Endodermal cell (in vitro differentiated cells): ENCODE measurements at regions not wholly inside any gene's neighbourhood (a gene's known extent, or its start where the extent isn't known, plus 50 kb on each side); places are given as distances from the start of the nearest gene placed in this dataset.
A peak's percentile ranks its signal among the peaks of the same experiment; 100 is the strongest.
"Not testable (repeated sequence)": the region's sequence is repeated elsewhere in the genome, so short reads cannot be mapped to it uniquely, and the experiment has no call there.

Experiments used
- DNase-seq: peaks from one replicate; pipeline ENCODE4 v3.0.0-alpha.2; 2017
- H3K27ac ChIP-seq: 2 replicates; pipeline ENCODE4 v1.5.1; 2013; ENCODE audit warnings: mild to moderate bottlenecking, low read depth, low read length, moderate library complexity
- H3K27me3 ChIP-seq: 2 replicates; pipeline ENCODE4 v1.6.1; 2013; ENCODE audit warnings: mild to moderate bottlenecking, low read length, moderate library complexity; ENCODE audit not compliant: insufficient read depth, control insufficient read depth, poor library complexity, severe bottlenecking
- H3K36me3 ChIP-seq: 2 replicates; pipeline ENCODE4 v1.7.0; 2013; ENCODE audit warnings: mild to moderate bottlenecking, low read length, moderate library complexity; ENCODE audit not compliant: control insufficient read depth, insufficient read depth
- H3K4me1 ChIP-seq: one replicate; pipeline ENCODE4 v1.7.0; 2013; ENCODE audit warnings: low read length; ENCODE audit not compliant: control insufficient read depth, insufficient read depth
- H3K4me3 ChIP-seq: 2 replicates; pipeline ENCODE4 v1.5.1; 2013; ENCODE audit warnings: mild to moderate bottlenecking, low read length, moderate library complexity
- H3K9ac ChIP-seq: 2 replicates; pipeline ENCODE4 v1.6.1; 2013; ENCODE audit warnings: mild to moderate bottlenecking, low read length, moderate library complexity; ENCODE audit not compliant: poor library complexity, severe bottlenecking; ENCODE audit errors: extremely low read depth
- H3K9me3 ChIP-seq: 2 replicates; pipeline ENCODE4 v1.6.1; 2013; ENCODE audit warnings: mild to moderate bottlenecking, low read length, moderate library complexity; ENCODE audit not compliant: control insufficient read depth
- H3K27ac Mint-ChIP-seq: 2 replicates; pipeline ENCODE4 v1.8.0; 2020; ENCODE audit warnings: mixed read lengths
- H3K27me3 Mint-ChIP-seq: 2 replicates; pipeline ENCODE4 v1.8.0; 2021; ENCODE audit warnings: mild to moderate bottlenecking, mixed read lengths; ENCODE audit not compliant: insufficient read depth
- H3K36me3 Mint-ChIP-seq: 2 replicates; pipeline ENCODE4 v1.8.0; 2020; ENCODE audit warnings: low read depth, mixed read lengths
- H3K4me1 Mint-ChIP-seq: 2 replicates; pipeline ENCODE4 v1.8.0; 2020; ENCODE audit warnings: mixed read lengths
- H3K4me3 Mint-ChIP-seq: 2 replicates; pipeline ENCODE4 v1.8.0; 2020; ENCODE audit warnings: mild to moderate bottlenecking, moderate library complexity, mixed read lengths
- H3K9me3 Mint-ChIP-seq: 2 replicates; pipeline ENCODE4 v1.8.0; 2020; ENCODE audit warnings: mild to moderate bottlenecking, mixed read lengths
- WGBS, 2 experiments: methylation state at CpG; one replicate each; pipeline versions ENCODE4 v1.1.5 to v1.1.7; 2013; ENCODE audit warnings: missing lambda C conversion rate in 2 of 2, mixed read lengths in 1 of 2; ENCODE audit not compliant: insufficient coverage in 1 of 2, insufficient read length in 1 of 2; 5-methylcytosine and 5-hydroxymethylcytosine counted together
- TF ChIP-seq, protein P1 (sequence below): fragments of 200-600 bp; sonication (generic); conservative IDR thresholded peaks from 2 replicates; pipeline ENCODE4 v1.5.0; 2021; ENCODE audit warnings: antibody characterized with exemption, mild to moderate bottlenecking

DNA sequence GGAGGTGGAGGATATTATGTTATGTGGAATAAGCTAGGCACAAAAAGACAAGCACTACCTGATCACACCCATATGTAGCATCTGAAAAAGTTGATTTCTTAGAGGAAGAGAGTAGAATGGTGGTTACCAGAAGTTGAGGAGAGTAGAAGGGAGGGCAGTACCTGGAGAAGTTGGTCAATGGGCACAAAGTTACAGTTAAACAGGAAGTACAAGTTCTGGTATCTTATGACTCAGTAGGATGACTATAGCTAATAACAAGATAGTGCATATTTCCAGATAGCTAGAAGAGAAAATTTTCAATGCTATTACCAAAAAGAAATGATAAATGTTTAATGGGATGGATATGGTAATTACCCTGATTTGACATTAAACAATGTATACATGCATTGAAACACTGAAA lies 686.7 kb downstream of the ISL1 start:
- Histone ChIP-seq H3K4me1 (no peaks in the 10 kb centered on the region), H3K27ac (no peak overlapping the region), H3K27me3 (no peaks in the 10 kb centered on the region), H3K9me3 (no peaks in the 10 kb centered on the region), H3K36me3 (no peaks in the 10 kb centered on the region), H3K9ac (no peak overlapping the region), H3K4me3 (no peak overlapping the region)
- Mint-ChIP-seq H3K4me3 (no peak overlapping the region), H3K9me3 (peaks cover 6% of the 10 kb centered on the region), H3K27ac (no peak overlapping the region), H3K4me1 (no peaks in the 10 kb centered on the region), H3K27me3 (no peaks in the 10 kb centered on the region), H3K36me3 (no peaks in the 10 kb centered on the region)
- no peak for DNase-seq
- TF ChIP-seq, protein P1, sequence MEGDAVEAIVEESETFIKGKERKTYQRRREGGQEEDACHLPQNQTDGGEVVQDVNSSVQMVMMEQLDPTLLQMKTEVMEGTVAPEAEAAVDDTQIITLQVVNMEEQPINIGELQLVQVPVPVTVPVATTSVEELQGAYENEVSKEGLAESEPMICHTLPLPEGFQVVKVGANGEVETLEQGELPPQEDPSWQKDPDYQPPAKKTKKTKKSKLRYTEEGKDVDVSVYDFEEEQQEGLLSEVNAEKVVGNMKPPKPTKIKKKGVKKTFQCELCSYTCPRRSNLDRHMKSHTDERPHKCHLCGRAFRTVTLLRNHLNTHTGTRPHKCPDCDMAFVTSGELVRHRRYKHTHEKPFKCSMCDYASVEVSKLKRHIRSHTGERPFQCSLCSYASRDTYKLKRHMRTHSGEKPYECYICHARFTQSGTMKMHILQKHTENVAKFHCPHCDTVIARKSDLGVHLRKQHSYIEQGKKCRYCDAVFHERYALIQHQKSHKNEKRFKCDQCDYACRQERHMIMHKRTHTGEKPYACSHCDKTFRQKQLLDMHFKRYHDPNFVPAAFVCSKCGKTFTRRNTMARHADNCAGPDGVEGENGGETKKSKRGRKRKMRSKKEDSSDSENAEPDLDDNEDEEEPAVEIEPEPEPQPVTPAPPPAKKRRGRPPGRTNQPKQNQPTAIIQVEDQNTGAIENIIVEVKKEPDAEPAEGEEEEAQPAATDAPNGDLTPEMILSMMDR, result no peak

DNA sequence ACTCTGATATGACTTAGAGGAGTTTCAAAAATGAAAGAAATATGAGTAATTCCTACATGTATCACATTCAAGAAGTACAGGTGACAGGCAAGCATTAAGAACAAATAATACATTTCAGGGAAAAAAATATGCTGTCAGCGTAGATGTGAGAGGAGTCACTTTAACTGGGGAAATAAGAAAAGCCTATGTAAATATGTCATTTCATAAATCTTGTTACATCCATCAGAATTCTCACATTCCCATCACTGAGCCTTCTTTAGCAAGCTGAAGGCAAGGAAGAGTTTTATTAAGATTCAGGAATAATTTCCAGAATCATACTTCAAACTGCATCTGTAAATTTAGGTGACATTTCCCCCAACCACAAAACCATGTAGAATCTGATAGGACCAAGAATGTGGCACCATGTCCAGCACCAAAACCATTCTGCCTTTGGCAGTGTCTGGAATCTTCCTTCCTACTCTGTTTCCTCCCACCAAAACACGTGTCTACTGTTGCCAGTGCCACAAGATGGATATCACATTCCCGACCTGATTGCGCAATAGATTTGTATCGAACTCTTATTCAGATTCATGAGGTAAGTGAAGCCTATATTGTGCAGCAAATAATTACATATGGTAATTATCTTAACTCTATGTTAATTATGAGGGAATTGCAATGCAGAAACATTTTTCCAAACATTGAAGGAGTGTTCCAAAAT lies 690.9 kb downstream of the ISL1 start:
- no peaks in the 10 kb centered on the region for H3K27me3 Mint-ChIP-seq
- no peak overlapping the region for H3K4me3 ChIP-seq
- no peaks in the 10 kb centered on the region for H3K9me3 ChIP-seq
- H3K4me1 Mint-ChIP-seq, result peaks cover 3% of the 10 kb centered on the region
- DNase-seq, result no peak
- no peaks in the 10 kb centered on the region for H3K9me3 Mint-ChIP-seq
- H3K36me3 ChIP-seq, result no peaks in the 10 kb centered on the region
- H3K27ac Mint-ChIP-seq, result no peak overlapping the region
- H3K36me3 Mint-ChIP-seq, result no peaks in the 10 kb centered on the region
- H3K9ac ChIP-seq, result no peak overlapping the region
- H3K27me3 ChIP-seq, result no peaks in the 10 kb centered on the region
- TF ChIP-seq, protein P1, result no peak
- H3K4me3 Mint-ChIP-seq, result no peak overlapping the region
- WGBS, 2 experiments, result 83 to 93% methylated on average over 1 to 5 of the region's 5 CpGs
- no peak overlapping the region for H3K27ac ChIP-seq
- no peaks in the 10 kb centered on the region for H3K4me1 ChIP-seq

DNA sequence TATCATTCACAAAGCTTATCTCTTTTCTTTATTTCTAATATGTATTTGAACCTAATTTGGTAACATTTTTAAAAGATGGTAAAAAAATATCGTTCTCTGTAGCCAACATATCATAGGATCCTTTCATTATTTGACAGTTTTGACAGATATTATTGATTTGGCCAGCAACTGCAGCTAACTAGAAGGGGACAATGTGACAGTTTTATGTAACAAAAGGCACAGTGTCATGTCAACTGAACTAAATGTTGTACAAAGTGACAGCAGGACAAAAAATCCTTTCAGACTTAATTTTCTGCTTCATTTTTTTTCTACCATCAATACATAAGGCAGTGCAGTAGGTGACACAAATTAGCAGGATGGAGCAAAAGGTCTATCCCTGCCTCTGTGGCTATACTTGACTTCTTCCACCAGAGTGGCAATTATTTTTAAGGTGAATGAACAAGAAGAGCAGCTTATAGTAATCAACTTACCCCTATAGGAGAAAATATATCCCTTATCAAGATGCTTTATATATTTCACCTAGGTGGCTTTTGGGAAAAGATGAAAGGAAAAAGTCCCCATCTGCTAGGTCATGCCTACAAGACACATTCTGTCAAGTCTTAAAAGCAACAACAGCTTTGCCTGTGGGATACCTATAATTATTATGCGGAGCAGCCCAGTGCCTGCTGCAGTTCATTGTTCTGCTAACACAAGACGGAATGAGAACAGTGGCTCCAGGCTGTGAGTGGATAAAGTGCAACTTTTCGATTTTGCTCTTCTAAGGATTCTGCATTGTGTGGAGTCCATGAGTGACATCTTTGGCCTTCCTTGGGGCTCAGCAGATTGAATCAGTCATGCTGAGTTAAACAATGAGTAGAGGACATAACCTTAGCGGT lies 694.9 kb downstream of the ISL1 start:
- no peak overlapping the region for H3K4me3 Mint-ChIP-seq
- TF ChIP-seq, protein P1, result no peak
- Histone ChIP-seq H3K9ac (no peak overlapping the region), H3K36me3 (no peaks in the 10 kb centered on the region), H3K9me3 (no peaks in the 10 kb centered on the region), H3K4me1 (no peaks in the 10 kb centered on the region), H3K27ac (peak overlapping the region; percentile 22), H3K27me3 (no peaks in the 10 kb centered on the region), H3K4me3 (no peak overlapping the region)
- H3K4me1 Mint-ChIP-seq, result peaks cover 3% of the 10 kb centered on the region
- H3K27me3 Mint-ChIP-seq, result no peaks in the 10 kb centered on the region
- no peaks in the 10 kb centered on the region for H3K36me3 Mint-ChIP-seq
- WGBS, 2 experiments, result 73 to 100% methylated on average over 1 to 5 of the region's 5 CpGs
- H3K9me3 Mint-ChIP-seq, result peaks cover 2% of the 10 kb centered on the region
- peak; percentile 45 for DNase-seq
- H3K27ac Mint-ChIP-seq, result no peak overlapping the region

DNA sequence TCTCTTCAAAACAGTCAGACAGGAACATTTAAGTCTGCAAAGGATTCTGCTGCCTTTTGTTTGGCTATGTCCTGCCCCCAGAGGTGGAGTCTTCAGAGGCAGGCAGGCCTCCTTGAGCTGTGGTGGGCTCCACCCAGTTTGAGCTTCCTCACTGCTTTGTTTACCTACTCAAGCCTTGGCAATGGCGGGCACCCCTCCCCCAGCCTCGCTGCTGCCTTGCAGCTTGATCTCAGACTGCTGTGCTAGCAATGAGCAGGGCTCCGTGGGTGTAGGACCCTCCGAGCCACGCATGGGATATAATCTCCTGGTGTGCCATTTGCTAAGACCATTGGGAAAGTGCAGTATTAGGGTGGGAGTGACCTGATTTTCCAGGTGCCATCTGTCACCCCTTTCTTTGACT lies 685.4 kb upstream of the ITGA1 start:
- H3K4me3 Mint-ChIP-seq, H3K9me3 ChIP-seq, H3K9ac ChIP-seq, H3K36me3 ChIP-seq, H3K4me3 ChIP-seq, H3K27me3 Mint-ChIP-seq, H3K36me3 Mint-ChIP-seq, H3K4me1 Mint-ChIP-seq, H3K27ac Mint-ChIP-seq, H3K27ac ChIP-seq, DNase-seq, H3K4me1 ChIP-seq, H3K27me3 ChIP-seq: not testable (repeated sequence)
- H3K9me3 Mint-ChIP-seq, result peaks cover 25% of the 10 kb centered on the region
- WGBS, 2 experiments, result 87% methylated on average over 5 of the region's 5 CpGs; no CpG with 5 or more reads in 1 of the 2 experiments
